HG02798 (cell line): ENCODE measurements at regions not wholly inside any gene's neighbourhood (a gene's known extent, or its start where the extent isn't known, plus 50 kb on each side); places are given as distances from the start of the nearest gene placed in this dataset.

Experiments used
- ATAC-seq: cut with Tn5 transposase; IDR thresholded peaks from one replicate; pipeline ENCODE4 v1.9.1; 2021; ENCODE audit warnings: mild to moderate bottlenecking; ENCODE audit not compliant: unreplicated experiment, poor library complexity

- ATAC-seq = no peak
Observed at GRCh38 chr20:57936636-57937385, 227.0 kb upstream of the PMEPA1 start.

GRCh38 chr20:57934913-57935312 is 225.1 kb upstream of the PMEPA1 start:
- no peak for ATAC-seq

GRCh38 chr20:57934007-57934805 is 224.4 kb upstream of the PMEPA1 start:
- ATAC-seq = no peak

- no peak for ATAC-seq
Observed at GRCh38 chr20:57932227-57932864, 222.5 kb upstream of the PMEPA1 start.

- ATAC-seq = no peak
Observed at GRCh38 chr20:57930351-57930750, 220.5 kb upstream of the PMEPA1 start.

GRCh38 chr20:57928181-57928967 is 218.6 kb upstream of the PMEPA1 start:
- ATAC-seq = no peak

- ATAC-seq = no peak
Observed at GRCh38 chr20:57927376-57927775, 217.6 kb upstream of the PMEPA1 start.

- no peak for ATAC-seq
Observed at GRCh38 chr20:57922706-57923105, 212.9 kb upstream of the PMEPA1 start.

- ATAC-seq = no peak
Observed at GRCh38 chr20:57922083-57922482, 212.3 kb upstream of the PMEPA1 start.

GRCh38 chr20:57921676-57922075 is 211.9 kb upstream of the PMEPA1 start:
- ATAC-seq = no peak

- no peak for ATAC-seq
Observed at GRCh38 chr20:57920971-57921370, 211.2 kb upstream of the PMEPA1 start.

GRCh38 chr20:57919049-57919448 is 209.2 kb upstream of the PMEPA1 start:
- no peak for ATAC-seq

GRCh38 chr20:57918551-57918950 is 208.7 kb upstream of the PMEPA1 start:
- ATAC-seq = no peak

GRCh38 chr20:57914205-57914604 is 204.4 kb upstream of the PMEPA1 start:
- ATAC-seq = no peak

GRCh38 chr20:57913156-57913930 is 203.5 kb upstream of the PMEPA1 start:
- no peak for ATAC-seq

GRCh38 chr20:57912227-57912582 is 202.4 kb upstream of the PMEPA1 start:
- ATAC-seq = no peak

- ATAC-seq = no peak
Observed at GRCh38 chr20:57911512-57912226, 201.9 kb upstream of the PMEPA1 start.

GRCh38 chr20:57910716-57911115 is 200.9 kb upstream of the PMEPA1 start:
- no peak for ATAC-seq

GRCh38 chr20:57909763-57910331 is 200.0 kb upstream of the PMEPA1 start:
- ATAC-seq = no peak
